Posterior cingulate gyrus (tissue), 11 donors: ENCODE measurements at regions not wholly inside any gene's neighbourhood (a gene's known extent, or its start where the extent isn't known, plus 50 kb on each side); places are given as distances from the start of the nearest gene placed in this dataset.

Source experiments
- DNase-seq, 10 donors: peaks; one replicate each; pipeline versions ENCODE4 v3.0.0 to v3.0.0-alpha.2; 2020 to 2021; ENCODE audit warnings: mixed read lengths in 3 of 10
- intact Hi-C: fragments of 100-400 bp; cut with DNase I; formaldehyde crosslinking; loops from one replicate; pipeline ENCODE4 v1.15.1; 2023

- no peak for DNase-seq
- intact Hi-C loops: no loop called here
Measured at GRCh38 chr16:86979984-86980553, 337.1 kb downstream of the C16orf95 start.

GRCh38 chr16:86980644-86981043 lies 336.5 kb downstream of the C16orf95 start:
- intact Hi-C loops: no loop called here
- DNase-seq: peak in 2 of 10 donors; percentile 65 to 69

GRCh38 chr16:86982347-86982596 lies 334.9 kb downstream of the C16orf95 start:
- intact Hi-C loops: no loop called here
- DNase-seq: peak in 1 of 10 donors; percentile 36

- intact Hi-C loops: no loop called here
- peak in 2 of 10 donors; percentile 46 to 51 for DNase-seq
Measured at GRCh38 chr16:86982912-86983311, 334.3 kb downstream of the C16orf95 start.

- intact Hi-C loops: no loop called here
- peak in 1 of 10 donors; percentile 5 for DNase-seq
Measured at GRCh38 chr16:86983621-86984020, 333.6 kb downstream of the C16orf95 start.

GRCh38 chr16:86984343-86984742 lies 332.8 kb downstream of the C16orf95 start:
- DNase-seq: peak in 2 of 10 donors; percentile 24 to 27
- intact Hi-C loops: no loop called here

GRCh38 chr16:86984991-86985647 lies 332.1 kb downstream of the C16orf95 start:
- intact Hi-C loops: no loop called here
- peak in 1 of 10 donors; percentile 63 for DNase-seq

- DNase-seq: peak in 2 of 10 donors; percentile 76 to 84
- intact Hi-C loops: no loop called here
Measured at GRCh38 chr16:86985648-86986015, 331.6 kb downstream of the C16orf95 start.

GRCh38 chr16:86986136-86986535 lies 331.1 kb downstream of the C16orf95 start:
- peak in 2 of 10 donors; percentile 26 to 56 for DNase-seq
- intact Hi-C loops: no loop called here

- DNase-seq: peak in 2 of 10 donors; percentile 15 to 46
- intact Hi-C loops: no loop called here
Measured at GRCh38 chr16:86986809-86987487, 330.2 kb downstream of the C16orf95 start.

- DNase-seq: peak in 1 of 10 donors; percentile 77
- intact Hi-C loops: no loop called here
Measured at GRCh38 chr16:86987746-86988670, 329.2 kb downstream of the C16orf95 start.

GRCh38 chr16:86988920-86989696 lies 328.1 kb downstream of the C16orf95 start:
- intact Hi-C loops: no loop called here
- DNase-seq: peak in 1 of 10 donors; percentile 69

- DNase-seq: no peak
- intact Hi-C loops: no loop called here
Measured at GRCh38 chr16:86990451-86990850, 326.7 kb downstream of the C16orf95 start.

GRCh38 chr16:86991679-86992078 lies 325.5 kb downstream of the C16orf95 start:
- DNase-seq: no peak
- intact Hi-C loops: no loop called here

GRCh38 chr16:86992587-86992986 lies 324.6 kb downstream of the C16orf95 start:
- intact Hi-C loops: no loop called here
- no peak for DNase-seq

GRCh38 chr16:86993426-86994110 lies 323.6 kb downstream of the C16orf95 start:
- intact Hi-C loops: no loop called here
- peak in 1 of 10 donors; percentile 52 for DNase-seq

GRCh38 chr16:86994215-86994614 lies 323.0 kb downstream of the C16orf95 start:
- intact Hi-C loops: no loop called here
- DNase-seq: no peak

GRCh38 chr16:86994651-86995171 lies 322.5 kb downstream of the C16orf95 start:
- no peak for DNase-seq
- intact Hi-C loops: no loop called here

GRCh38 chr16:86995456-86995855 lies 321.7 kb downstream of the C16orf95 start:
- DNase-seq: no peak
- intact Hi-C loops: no loop called here
